Fibroblast of lung (primary cell): ENCODE measurements at regions not wholly inside any gene's neighbourhood (a gene's known extent, or its start where the extent isn't known, plus 50 kb on each side); places are given as distances from the start of the nearest gene placed in this dataset.
"Not testable (repeated sequence)": the region's sequence is repeated elsewhere in the genome, so short reads cannot be mapped to it uniquely, and the experiment has no call there.

Experiments
- CTCF ChIP-seq, 2 donors: IDR thresholded peaks in 1 of 2; conservative IDR thresholded peaks in 1 of 2; 1 replicate in 1 of 2; 2 replicates in 1 of 2; pipeline ENCODE4 v1.5.1; 2011 to 2012; ENCODE audit warnings: low read length in 2 of 2, control low read depth in 1 of 2, inconsistent platforms in 1 of 2, low read depth in 1 of 2, mild to moderate bottlenecking in 1 of 2
- EZH2 ChIP-seq: IDR thresholded peaks from 2 replicates; pipeline ENCODE4 v1.5.1; 2012; ENCODE audit warnings: low read length, control low read depth, mild to moderate bottlenecking; ENCODE audit errors: missing control alignments

- not testable (repeated sequence) for TF ChIP-seq CTCF (conservative IDR thresholded peaks at IDR 0.05 in 1 of 2, IDR thresholded peaks at IDR 0.05 in 1 of 2; ENCODE audit: low read depth in 1 of 2, low read length in 2 of 2); EZH2
These were observed 136.3 kb downstream of the RELL1 start for GRCh38 chr4:37549866-37550265.
